GM12878 (cell line): ENCODE measurements at regions not wholly inside any gene's neighbourhood (a gene's known extent, or its start where the extent isn't known, plus 50 kb on each side); places are given as distances from the start of the nearest gene placed in this dataset.

Experiments
- ATAC-seq: fragments of 200-7000 bp; cut with Tn5 transposase; 3 replicates; pipeline ENCODE4 v1.9.1; 2020; ENCODE audit warnings: mild to moderate bottlenecking, moderate library complexity
- BruUV-seq: library from RNA; stranded (reverse); fragments of 400-500 nt; replicated peaks from 2 replicates; lab custom pipeline; 2021; lab: Mats Ljungman, UMichigan
- CTCF ChIA-PET: fragments of 300-600 bp; sonication (Branson Sonifier 250); formaldehyde crosslinking; extraction: SDS; loops from one replicate; lab custom pipeline; 2021; ENCODE audit warnings: inconsistent platforms; lab: Yijun Ruan, JAX
- POLR2A ChIA-PET: fragments of 350-600 bp; formaldehyde crosslinking; extraction: SDS; loops from one replicate; lab custom pipeline; 2021; ENCODE audit warnings: inconsistent platforms; lab: Charles Lee
- RAD21 ChIA-PET: fragments of 300-600 bp; sonication (Branson Sonifier 250); formaldehyde crosslinking; loops from one replicate; lab custom pipeline; 2023; ENCODE audit warnings: antibody characterized with exemption; ENCODE audit not compliant: unreplicated experiment; lab: Charles Lee
- SMC1A ChIA-PET: fragments of 300-600 bp; sonication (Branson Sonifier 250); formaldehyde crosslinking; loops from one replicate; lab custom pipeline; 2023; ENCODE audit not compliant: unreplicated experiment, uncharacterized antibody; lab: Charles Lee
- DNase-seq: peaks from one replicate; pipeline ENCODE4 v3.0.0-alpha.2; 2011; ENCODE audit warnings: low read depth, low spot score
- FAIRE-seq: peaks from 3 replicates; lab custom pipeline; 2011; peaks lifted over from hg19 to GRCh38; lab: Jason Lieb, UNC
- H2AFZ ChIP-seq: 2 replicates; pipeline ENCODE4 v1.6.0; 2011; ENCODE audit warnings: low read depth, low read length, control low read depth; ENCODE audit not compliant: control insufficient read depth
- H3K27ac ChIP-seq: 2 replicates; pipeline ENCODE4 v1.5.1; 2011; ENCODE audit warnings: control low read depth; ENCODE audit not compliant: control insufficient read depth, insufficient read depth
- H3K27me3 ChIP-seq, 2 experiments: replicated peaks in 1 of 2; 2 replicates each; pipeline versions ENCODE4 v1.6.0 to v1.6.1; 2011; ENCODE audit warnings: low read length in 1 of 2; ENCODE audit not compliant: control insufficient read depth in 2 of 2, insufficient read depth in 2 of 2
- H3K36me3 ChIP-seq, 2 experiments: 2 replicates each; pipeline ENCODE4 v1.5.1; 2011; ENCODE audit warnings: low read length in 1 of 2; ENCODE audit not compliant: control insufficient read depth in 2 of 2, insufficient read depth in 2 of 2
- H3K4me1 ChIP-seq: 2 replicates; pipeline ENCODE4 v1.6.1; 2011; ENCODE audit warnings: mild to moderate bottlenecking, low read length, moderate library complexity, mixed read lengths; ENCODE audit not compliant: control insufficient read depth, insufficient read depth
- H3K4me2 ChIP-seq: 2 replicates; pipeline ENCODE4 v1.6.0; 2011; ENCODE audit warnings: control low read depth; ENCODE audit not compliant: control insufficient read depth, insufficient read depth
- H3K4me3 ChIP-seq: fragments of 200-600 bp; sonication (generic); 2 replicates; pipeline ENCODE4 v1.5.1; 2016
- H3K79me2 ChIP-seq: 2 replicates; pipeline ENCODE4 v1.6.0; 2011; ENCODE audit warnings: low read length; ENCODE audit not compliant: control insufficient read depth, insufficient read depth
- H3K9ac ChIP-seq: 2 replicates; pipeline ENCODE4 v1.8.0; 2011; ENCODE audit warnings: low read length, control low read depth, mixed read lengths; ENCODE audit not compliant: control insufficient read depth, insufficient read depth
- H3K9me3 ChIP-seq: replicated peaks from 3 replicates; pipeline ENCODE4 v1.5.1; 2011; ENCODE audit warnings: mild to moderate bottlenecking, low read length; ENCODE audit not compliant: control insufficient read depth, insufficient read depth
- H4K20me1 ChIP-seq: 2 replicates; pipeline ENCODE4 v1.6.0; 2011; ENCODE audit not compliant: control insufficient read depth, insufficient read depth
- CBX5 ChIP-seq: sonication (generic); IDR thresholded peaks from 2 replicates; pipeline ENCODE4 v1.6.1; 2016; ENCODE audit warnings: low read depth, moderate library complexity, mild to moderate bottlenecking, inconsistent platforms
- CEBPB ChIP-seq, 2 experiments: fragments of 150-350 bp in 1 of 2; IDR thresholded peaks; 2 replicates each; pipeline ENCODE4 v1.6.1; 2012 to 2014; ENCODE audit warnings: low read depth in 2 of 2, low read length in 2 of 2, borderline replicate concordance in 1 of 2, inconsistent platforms in 1 of 2
- E4F1 ChIP-seq: fragments of 450-650 bp; IDR thresholded peaks from 2 replicates; pipeline ENCODE4 v1.6.1; 2018; ENCODE audit warnings: borderline replicate concordance, mild to moderate bottlenecking; ENCODE audit not compliant: partially characterized antibody
- NKRF ChIP-seq: fragments of 450-650 bp; conservative IDR thresholded peaks from 2 replicates; pipeline ENCODE4 v1.6.1; 2017; ENCODE audit warnings: mild to moderate bottlenecking, moderate library complexity
- RAD51 ChIP-seq: fragments of 450-650 bp; IDR thresholded peaks from 2 replicates; pipeline ENCODE4 v1.6.1; 2016; ENCODE audit warnings: moderate library complexity, mild to moderate bottlenecking, inconsistent platforms
- SP1 ChIP-seq: IDR thresholded peaks from one replicate; pipeline ENCODE4 v1.6.1; 2011; ENCODE audit warnings: low read depth, low read length
- SRF ChIP-seq, 2 experiments: IDR thresholded peaks; 2 replicates each; pipeline ENCODE4 v1.6.1; 2011; ENCODE audit warnings: low read depth in 2 of 2, low read length in 2 of 2, mild to moderate bottlenecking in 1 of 2, moderate library complexity in 1 of 2
- WGBS: methylation state at CpG from one replicate; pipeline ENCODE4 v1.1.6; 2016; ENCODE audit warnings: low lambda C conversion rate; ENCODE audit not compliant: insufficient replicate concordance, insufficient coverage; ENCODE audit errors: missing lambda C conversion rate; 5-methylcytosine and 5-hydroxymethylcytosine counted together
- in situ Hi-C: fragments of 300-500 bp; cut with MboI; formaldehyde crosslinking; loops from 9 replicates; pipeline ENCODE4 v1.14.3; 2018; ENCODE audit warnings: mixed read lengths
- intact Hi-C: fragments of 100-400 bp; cut with micrococcal nuclease; formaldehyde crosslinking; loops from one replicate; pipeline ENCODE4 v1.14.2; 2022; ENCODE audit not compliant: unreplicated experiment

- no peak for FAIRE-seq
Observed at GRCh38 chr2:155872396-155872795, 460.1 kb downstream of the NR4A2 start.

More at GRCh38 chr2:155872396-155872795, 460.1 kb downstream of the NR4A2 start:
- Histone ChIP-seq H3K4me3 (no peak overlapping the region), H3K79me2 (no peaks in the 10 kb centered on the region), H3K36me3 (no peaks in the 10 kb centered on the region), H4K20me1 (no peaks in the 10 kb centered on the region), H3K27me3 (no peaks in the 10 kb centered on the region), H3K27ac (no peak overlapping the region), H3K9ac (no peak overlapping the region), H3K4me1 (no peaks in the 10 kb centered on the region), H2AFZ (no peak overlapping the region), H3K9me3 (no peaks in the 10 kb centered on the region), H3K4me2 (no peak overlapping the region)
- ATAC-seq (no peak), DNase-seq (no peak)
- in situ Hi-C loops: no loop called here
- ChIA-PET RAD21 (no interaction called here), SMC1A (no interaction called here), CTCF (no interaction called here), POLR2A (no interaction called here)
- intact Hi-C loops: no loop called here
- TF ChIP-seq E4F1 (no peak), CBX5 (no peak), CEBPB (IDR thresholded peaks at IDR 0.05; ENCODE audit: borderline replicate concordance in 1 of 2, low read depth in 2 of 2, low read length in 2 of 2) (no peak), SRF (IDR thresholded peaks at IDR 0.05; ENCODE audit: low read depth in 2 of 2, low read length in 2 of 2) (no peak), SP1 (no peak), NKRF (no peak), RAD51 (no peak)
- 82% methylated on average over 3 of the region's 3 CpGs for WGBS
- no TSS peak for BruUV-seq
